ENCODE measurements at regions not wholly inside any gene's neighbourhood (a gene's known extent, or its start where the extent isn't known, plus 50 kb on each side); places are given as distances from the start of the nearest gene placed in this dataset.

GRCh38 chr3:102151935-102152334, 282.9 kb upstream of the ZPLD1 start:
- TF ChIP-seq, protein P1, sequence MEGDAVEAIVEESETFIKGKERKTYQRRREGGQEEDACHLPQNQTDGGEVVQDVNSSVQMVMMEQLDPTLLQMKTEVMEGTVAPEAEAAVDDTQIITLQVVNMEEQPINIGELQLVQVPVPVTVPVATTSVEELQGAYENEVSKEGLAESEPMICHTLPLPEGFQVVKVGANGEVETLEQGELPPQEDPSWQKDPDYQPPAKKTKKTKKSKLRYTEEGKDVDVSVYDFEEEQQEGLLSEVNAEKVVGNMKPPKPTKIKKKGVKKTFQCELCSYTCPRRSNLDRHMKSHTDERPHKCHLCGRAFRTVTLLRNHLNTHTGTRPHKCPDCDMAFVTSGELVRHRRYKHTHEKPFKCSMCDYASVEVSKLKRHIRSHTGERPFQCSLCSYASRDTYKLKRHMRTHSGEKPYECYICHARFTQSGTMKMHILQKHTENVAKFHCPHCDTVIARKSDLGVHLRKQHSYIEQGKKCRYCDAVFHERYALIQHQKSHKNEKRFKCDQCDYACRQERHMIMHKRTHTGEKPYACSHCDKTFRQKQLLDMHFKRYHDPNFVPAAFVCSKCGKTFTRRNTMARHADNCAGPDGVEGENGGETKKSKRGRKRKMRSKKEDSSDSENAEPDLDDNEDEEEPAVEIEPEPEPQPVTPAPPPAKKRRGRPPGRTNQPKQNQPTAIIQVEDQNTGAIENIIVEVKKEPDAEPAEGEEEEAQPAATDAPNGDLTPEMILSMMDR (IDR thresholded peaks at IDR 0.05 in 8 of 11, conservative IDR thresholded peaks at IDR 0.05 in 3 of 11) = no peak
- TF ChIP-seq POLR2A (IDR thresholded peaks at IDR 0.05) = no peak

All from spleen (tissue), 7 donors.